T-helper 17 cell (primary cell): ENCODE measurements at regions not wholly inside any gene's neighbourhood (a gene's known extent, or its start where the extent isn't known, plus 50 kb on each side); places are given as distances from the start of the nearest gene placed in this dataset.
"Not testable (repeated sequence)": the region's sequence is repeated elsewhere in the genome, so short reads cannot be mapped to it uniquely, and the experiment has no call there.

Source experiments
- ATAC-seq: fragments of 150-1000 bp; cut with Tn5 transposase; 2 replicates; pipeline ENCODE4 v1.10.0; 2021; ENCODE audit warnings: mild to moderate bottlenecking, moderate library complexity
- DNase-seq, 3 donors: peaks; one replicate each; pipeline versions ENCODE4 v3.0.0 to v3.0.0-alpha.2; 2020 to 2021
- H3K9me3 ChIP-seq: one replicate; pipeline ENCODE4 v1.7.0; 2013; ENCODE audit warnings: low read length, mild to moderate bottlenecking; ENCODE audit not compliant: control insufficient read depth, poor library complexity, severe bottlenecking
- H3K27ac Mint-ChIP-seq: one replicate; pipeline ENCODE4 v1.8.0; 2022; ENCODE audit warnings: mild to moderate bottlenecking, moderate library complexity, mixed read lengths
- H3K27me3 Mint-ChIP-seq: one replicate; pipeline ENCODE4 v1.8.0; 2022; ENCODE audit warnings: mixed read lengths
- H3K36me3 Mint-ChIP-seq: one replicate; pipeline ENCODE4 v1.8.0; 2022; ENCODE audit warnings: low read depth, mixed read lengths
- H3K4me1 Mint-ChIP-seq: one replicate; pipeline ENCODE4 v1.8.0; 2022; ENCODE audit warnings: mild to moderate bottlenecking, mixed read lengths
- H3K4me3 Mint-ChIP-seq: one replicate; pipeline ENCODE4 v1.8.0; 2022; ENCODE audit warnings: mild to moderate bottlenecking, moderate library complexity, mixed read lengths

- no peak overlapping the region for H3K27ac Mint-ChIP-seq
- ATAC-seq = no peak
- peaks cover 2% of the 10 kb centered on the region for H3K36me3 Mint-ChIP-seq
- peaks cover 21% of the 10 kb centered on the region for H3K27me3 Mint-ChIP-seq
- H3K4me3 Mint-ChIP-seq = no peak overlapping the region
- DNase-seq = no peak
- H3K4me1 Mint-ChIP-seq = no peaks in the 10 kb centered on the region
- H3K9me3 ChIP-seq = no peaks in the 10 kb centered on the region
These were observed 206.1 kb downstream of the KCTD12 start for GRCh38 chr13:76680112-76680511.

GRCh38 chr13:76677043-76677442 is 209.2 kb downstream of the KCTD12 start:
- DNase-seq = no peak
- H3K4me1 Mint-ChIP-seq = no peaks in the 10 kb centered on the region

GRCh38 chr13:76672420-76672819 is 213.8 kb downstream of the KCTD12 start:
- Mint-ChIP-seq H3K27ac (no peak overlapping the region), H3K36me3 (no peaks in the 10 kb centered on the region), H3K4me1 (peaks cover 2% of the 10 kb centered on the region), H3K27me3 (peaks cover 30% of the 10 kb centered on the region), H3K4me3 (no peak overlapping the region)
- H3K9me3 ChIP-seq = no peaks in the 10 kb centered on the region
- DNase-seq = no peak
- ATAC-seq = no peak

More at GRCh38 chr13:76677043-76677442, 209.2 kb downstream of the KCTD12 start:
- no peak for ATAC-seq
- no peak overlapping the region for H3K27ac Mint-ChIP-seq
- H3K36me3 Mint-ChIP-seq = peaks cover 1% of the 10 kb centered on the region
- H3K9me3 ChIP-seq = no peaks in the 10 kb centered on the region
- peaks cover 32% of the 10 kb centered on the region for H3K27me3 Mint-ChIP-seq
- H3K4me3 Mint-ChIP-seq = no peak overlapping the region

- no peaks in the 10 kb centered on the region for H3K9me3 ChIP-seq
- ATAC-seq = no peak
- Mint-ChIP-seq H3K36me3 (no peaks in the 10 kb centered on the region), H3K4me1 (peaks cover 5% of the 10 kb centered on the region), H3K4me3 (no peak overlapping the region), H3K27ac (no peak overlapping the region), H3K27me3 (peaks cover 19% of the 10 kb centered on the region)
- DNase-seq = no peak
These were observed 217.5 kb downstream of the KCTD12 start for GRCh38 chr13:76668716-76669115.

GRCh38 chr13:76668141-76668540 is 218.1 kb downstream of the KCTD12 start:
- Mint-ChIP-seq H3K27me3 (peaks cover 18% of the 10 kb centered on the region), H3K27ac (no peak overlapping the region), H3K4me1 (peaks cover 6% of the 10 kb centered on the region), H3K36me3 (no peaks in the 10 kb centered on the region), H3K4me3 (no peak overlapping the region)
- H3K9me3 ChIP-seq = no peaks in the 10 kb centered on the region
- DNase-seq (no peak), ATAC-seq (no peak)

- no peaks in the 10 kb centered on the region for H3K9me3 ChIP-seq
- Mint-ChIP-seq H3K4me3 (no peak overlapping the region), H3K27me3 (peaks cover 12% of the 10 kb centered on the region), H3K4me1 (peaks cover 8% of the 10 kb centered on the region), H3K36me3 (no peaks in the 10 kb centered on the region), H3K27ac (no peak overlapping the region)
- no peak for ATAC-seq
- DNase-seq = no peak
These were observed 218.7 kb downstream of the KCTD12 start for GRCh38 chr13:76667551-76667950.

GRCh38 chr13:76663592-76664335 is 222.4 kb downstream of the KCTD12 start:
- peaks cover 10% of the 10 kb centered on the region for H3K27me3 Mint-ChIP-seq
- no peak overlapping the region for H3K27ac Mint-ChIP-seq
- H3K4me1 Mint-ChIP-seq = peaks cover 6% of the 10 kb centered on the region
- ATAC-seq (no peak), DNase-seq (no peak)
- peaks cover 2% of the 10 kb centered on the region for H3K36me3 Mint-ChIP-seq
- H3K9me3 ChIP-seq = no peaks in the 10 kb centered on the region
- H3K4me3 Mint-ChIP-seq = no peak overlapping the region

- not testable (repeated sequence) for H3K27ac Mint-ChIP-seq, H3K4me3 Mint-ChIP-seq, H3K36me3 Mint-ChIP-seq, H3K4me1 Mint-ChIP-seq, H3K9me3 ChIP-seq, DNase-seq, ATAC-seq
- peaks cover 36% of the 10 kb centered on the region for H3K27me3 Mint-ChIP-seq
These were observed 227.1 kb downstream of the KCTD12 start for GRCh38 chr13:76659074-76659473.

- no peak for DNase-seq
- Mint-ChIP-seq H3K36me3 (peaks cover 4% of the 10 kb centered on the region), H3K27me3 (peaks cover 54% of the 10 kb centered on the region), H3K4me3 (no peak overlapping the region), H3K27ac (no peak overlapping the region), H3K4me1 (peaks cover 2% of the 10 kb centered on the region)
- ATAC-seq = no peak
- H3K9me3 ChIP-seq = no peaks in the 10 kb centered on the region
These were observed 229.7 kb downstream of the KCTD12 start for GRCh38 chr13:76656500-76656899.

- Mint-ChIP-seq H3K27me3 (peaks cover 59% of the 10 kb centered on the region), H3K4me1 (peaks cover 2% of the 10 kb centered on the region), H3K36me3 (peaks cover 3% of the 10 kb centered on the region), H3K4me3 (no peak overlapping the region), H3K27ac (no peak overlapping the region)
- no peak for DNase-seq
- H3K9me3 ChIP-seq = no peaks in the 10 kb centered on the region
- ATAC-seq = no peak
These were observed 230.1 kb downstream of the KCTD12 start for GRCh38 chr13:76656056-76656455.

GRCh38 chr13:76654263-76654662 is 231.9 kb downstream of the KCTD12 start:
- H3K4me1 Mint-ChIP-seq = peaks cover 2% of the 10 kb centered on the region
- H3K27me3 Mint-ChIP-seq = peaks cover 63% of the 10 kb centered on the region
- no peak overlapping the region for H3K27ac Mint-ChIP-seq
- H3K36me3 Mint-ChIP-seq = peaks cover 2% of the 10 kb centered on the region
- no peak for ATAC-seq
- DNase-seq = no peak
- no peak overlapping the region for H3K4me3 Mint-ChIP-seq
- H3K9me3 ChIP-seq = no peaks in the 10 kb centered on the region

- peaks cover 60% of the 10 kb centered on the region for H3K27me3 Mint-ChIP-seq
- no peak overlapping the region for H3K4me3 Mint-ChIP-seq
- H3K4me1 Mint-ChIP-seq = peaks cover 2% of the 10 kb centered on the region
- ATAC-seq = no peak
- H3K9me3 ChIP-seq = no peaks in the 10 kb centered on the region
- H3K36me3 Mint-ChIP-seq = peaks cover 2% of the 10 kb centered on the region
- DNase-seq = no peak
- H3K27ac Mint-ChIP-seq = no peak overlapping the region
These were observed 234.9 kb downstream of the KCTD12 start for GRCh38 chr13:76651286-76651685.

- Mint-ChIP-seq H3K27me3 (peaks cover 37% of the 10 kb centered on the region), H3K4me1 (no peaks in the 10 kb centered on the region), H3K4me3 (no peak overlapping the region), H3K27ac (no peak overlapping the region), H3K36me3 (no peaks in the 10 kb centered on the region)
- no peaks in the 10 kb centered on the region for H3K9me3 ChIP-seq
- no peak for DNase-seq
- ATAC-seq = no peak
These were observed 238.7 kb downstream of the KCTD12 start for GRCh38 chr13:76647550-76647949.

GRCh38 chr13:76646946-76647345 is 239.3 kb downstream of the KCTD12 start:
- no peak overlapping the region for H3K27ac Mint-ChIP-seq
- DNase-seq (no peak), ATAC-seq (no peak)
- no peaks in the 10 kb centered on the region for H3K36me3 Mint-ChIP-seq
- no peaks in the 10 kb centered on the region for H3K4me1 Mint-ChIP-seq
- H3K9me3 ChIP-seq = no peaks in the 10 kb centered on the region
- peaks cover 34% of the 10 kb centered on the region for H3K27me3 Mint-ChIP-seq
- no peak overlapping the region for H3K4me3 Mint-ChIP-seq
